Superior temporal gyrus (tissue), 1 donor: ENCODE measurements at regions not wholly inside any gene's neighbourhood (a gene's known extent, or its start where the extent isn't known, plus 50 kb on each side); places are given as distances from the start of the nearest gene placed in this dataset.

Source experiments
- DNase-seq: peaks from one replicate; pipeline ENCODE4 v3.0.0-alpha.2; 2016; ENCODE audit errors: extremely low spot score

DNA sequence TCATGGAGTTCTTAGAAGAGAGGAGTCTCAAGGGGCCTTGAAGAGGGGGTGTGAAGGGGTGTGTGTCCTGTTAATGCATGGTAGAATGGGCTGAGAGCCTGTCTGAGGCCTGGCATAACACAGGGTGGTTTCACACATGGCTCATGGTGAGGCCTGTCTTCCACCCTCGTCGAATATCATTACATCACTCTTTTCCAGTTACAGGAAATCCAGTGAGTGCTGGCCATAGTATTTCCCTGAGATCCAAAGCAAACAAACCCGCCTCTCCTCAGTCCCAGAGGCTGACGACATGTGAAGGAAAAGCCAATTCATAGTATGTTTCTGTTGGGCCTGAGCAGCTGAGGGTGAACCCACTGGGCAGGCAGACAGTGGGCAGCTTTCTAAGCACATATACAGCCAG, 159.4 kb upstream of the NR3C1 start:
- DNase-seq, result no peak

DNA sequence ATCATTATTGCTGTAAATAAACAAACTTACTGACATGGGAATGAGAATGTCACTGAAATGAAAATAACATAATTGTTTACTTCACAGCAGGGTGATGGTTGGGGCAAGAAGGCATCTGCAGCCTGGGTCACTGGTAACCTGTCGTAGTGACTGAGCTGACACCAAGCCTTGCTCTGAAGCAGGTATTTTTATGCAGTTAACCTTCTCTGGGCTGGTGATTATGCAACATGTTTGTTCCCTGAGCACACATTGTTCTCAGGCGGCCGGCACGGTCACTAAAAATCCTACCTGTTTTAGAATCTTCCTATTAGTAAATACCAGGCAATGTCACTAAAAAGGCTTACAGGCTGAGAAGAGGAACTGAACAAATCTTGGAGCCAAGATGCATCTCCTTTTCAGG, 157.7 kb upstream of the NR3C1 start:
- no peak for DNase-seq

DNA sequence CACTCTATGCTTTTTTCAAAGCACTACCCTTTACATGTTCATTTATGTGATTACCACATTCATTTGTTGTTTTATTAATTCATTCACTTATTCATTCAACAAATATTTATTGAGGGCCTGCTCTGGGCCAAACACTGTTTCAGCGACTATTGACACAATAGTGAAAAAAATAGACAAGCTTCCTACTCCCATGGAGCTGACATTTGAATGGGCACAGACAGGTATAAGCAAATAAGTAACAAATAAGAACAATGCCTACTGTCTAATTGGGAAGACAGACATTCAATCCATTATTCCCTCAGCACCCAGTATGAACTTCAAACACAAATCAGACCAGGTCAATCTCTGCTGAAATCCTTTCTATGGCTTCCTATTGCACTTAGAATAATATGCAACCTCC, 156.9 kb upstream of the NR3C1 start:
- DNase-seq, result no peak

DNA sequence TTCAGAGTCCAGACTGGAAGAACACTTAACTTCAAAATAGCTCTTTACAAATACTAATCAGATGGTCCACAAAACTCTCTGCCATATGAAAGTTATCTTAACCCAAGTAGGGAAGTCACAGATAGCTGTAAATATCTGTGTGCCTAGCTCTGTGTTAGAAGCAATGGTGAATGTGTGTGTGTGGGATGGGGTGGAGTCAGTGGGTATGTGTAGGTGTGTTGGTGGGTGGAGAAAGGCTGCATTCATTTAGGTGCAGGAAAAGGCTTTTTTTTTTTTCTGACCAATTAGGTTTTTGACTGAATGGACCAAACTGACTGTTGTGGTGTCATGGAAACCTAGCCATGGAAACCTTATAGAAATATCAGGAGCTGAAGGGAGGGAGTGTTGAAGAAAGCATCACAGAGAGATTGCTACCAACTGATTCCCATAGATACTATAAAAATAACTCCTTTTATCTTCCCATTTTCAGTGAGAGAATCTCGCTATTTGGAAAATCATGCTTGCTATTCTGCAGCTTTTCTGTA, 156.2 kb upstream of the NR3C1 start:
- no peak for DNase-seq

DNA sequence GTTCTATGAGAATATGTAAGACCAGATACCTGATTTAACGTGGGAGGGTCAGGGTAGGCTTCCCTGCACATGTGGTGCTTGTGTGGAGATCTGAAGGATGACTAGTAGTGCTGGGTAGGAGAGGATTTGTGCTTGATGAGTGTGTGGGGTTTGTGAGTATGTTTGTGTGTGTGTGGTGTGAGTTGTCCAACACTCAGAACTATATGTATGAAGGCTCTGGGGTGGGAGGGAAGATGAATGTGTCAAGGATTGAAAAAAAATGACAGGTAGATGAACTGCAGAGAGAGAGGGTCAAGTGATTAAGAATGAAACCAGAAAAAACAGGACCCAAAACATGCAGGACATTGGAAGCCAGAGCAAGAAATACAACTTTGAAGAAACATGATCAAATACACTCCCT, 154.6 kb upstream of the NR3C1 start:
- no peak for DNase-seq

DNA sequence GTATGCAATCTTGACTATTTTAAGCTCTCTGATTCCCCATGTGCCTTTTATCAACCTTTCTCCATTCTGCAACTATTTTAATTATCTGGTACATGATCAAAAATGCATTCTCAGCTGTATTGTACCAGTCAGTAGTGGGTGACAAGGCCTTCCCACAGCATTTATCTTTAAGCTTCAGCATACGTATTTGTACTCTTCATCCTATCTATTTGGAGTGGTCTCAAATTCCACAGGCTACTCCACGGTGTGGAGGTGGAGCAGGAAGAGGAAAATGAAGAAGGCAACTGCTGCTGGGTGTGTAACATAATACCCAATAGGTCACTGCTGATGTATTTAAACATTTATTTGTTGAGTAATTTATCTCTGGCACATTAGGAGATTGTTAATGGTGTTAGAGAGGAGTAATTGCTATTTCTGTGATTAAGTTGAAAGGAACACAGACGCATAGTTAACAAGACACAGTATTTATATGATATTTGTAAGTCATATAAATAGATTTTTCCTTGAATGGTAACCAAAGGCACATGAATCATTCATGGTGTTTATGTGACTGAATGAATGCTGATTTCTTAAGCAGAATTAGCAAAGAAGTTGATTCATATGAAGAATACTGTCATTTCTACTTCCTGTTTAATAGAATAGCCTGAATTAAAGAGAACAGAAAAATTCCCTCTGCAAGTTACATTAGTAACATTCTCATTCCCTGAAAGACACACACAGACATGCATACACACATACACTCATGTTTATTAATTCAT, 153.8 kb upstream of the NR3C1 start:
- no peak for DNase-seq

DNA sequence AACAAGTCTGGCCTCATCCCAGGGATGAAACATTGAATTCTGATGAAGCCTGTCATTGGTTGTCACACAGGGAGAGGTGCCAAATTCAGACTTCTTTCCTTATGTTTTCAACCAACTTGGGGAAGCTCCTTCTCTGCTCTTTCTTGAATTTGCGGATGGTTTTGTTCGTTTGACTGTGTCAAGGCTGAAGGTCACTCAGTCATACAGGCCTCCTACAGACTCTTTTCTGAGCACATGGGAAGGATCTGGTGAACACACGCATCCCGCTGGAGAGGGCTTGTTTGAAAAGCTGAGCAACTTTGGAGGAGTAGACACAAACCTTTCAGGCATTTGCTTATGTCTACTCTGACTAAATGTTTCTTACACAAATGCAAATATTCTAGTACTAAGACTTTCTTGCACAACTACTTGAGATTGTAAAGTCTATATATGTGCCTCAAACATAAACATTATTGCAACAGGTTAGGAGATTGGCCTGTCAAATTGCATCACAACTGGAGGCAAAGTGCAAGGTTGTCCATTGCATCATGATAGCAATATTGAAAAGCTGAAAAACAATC, 151.5 kb upstream of the NR3C1 start:
- DNase-seq, result no peak

DNA sequence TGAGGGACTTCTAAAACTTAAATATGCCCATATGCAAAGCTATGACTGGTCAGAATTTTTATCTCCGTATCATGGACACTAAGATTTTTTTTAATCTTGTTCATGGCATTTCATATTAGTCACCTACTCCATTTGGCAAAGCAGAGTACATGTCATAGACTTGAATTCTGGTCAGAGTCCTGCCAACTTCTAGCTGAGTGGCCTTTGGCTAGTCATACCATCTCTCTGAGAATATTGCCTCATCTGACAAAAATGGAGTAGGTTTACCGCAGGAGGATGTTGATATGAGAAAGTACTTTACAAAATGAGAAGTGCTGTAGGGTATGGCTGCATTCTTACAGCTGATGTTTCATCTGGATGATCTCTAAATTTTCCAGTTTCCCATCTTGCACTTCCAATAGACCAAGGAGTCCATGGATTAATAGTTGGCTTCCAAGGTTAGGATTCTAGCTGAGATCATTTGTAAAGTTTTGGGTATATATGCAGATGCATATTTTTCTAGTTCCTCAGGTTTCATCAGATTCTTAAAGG, 150.8 kb upstream of the NR3C1 start:
- DNase-seq, result no peak

DNA sequence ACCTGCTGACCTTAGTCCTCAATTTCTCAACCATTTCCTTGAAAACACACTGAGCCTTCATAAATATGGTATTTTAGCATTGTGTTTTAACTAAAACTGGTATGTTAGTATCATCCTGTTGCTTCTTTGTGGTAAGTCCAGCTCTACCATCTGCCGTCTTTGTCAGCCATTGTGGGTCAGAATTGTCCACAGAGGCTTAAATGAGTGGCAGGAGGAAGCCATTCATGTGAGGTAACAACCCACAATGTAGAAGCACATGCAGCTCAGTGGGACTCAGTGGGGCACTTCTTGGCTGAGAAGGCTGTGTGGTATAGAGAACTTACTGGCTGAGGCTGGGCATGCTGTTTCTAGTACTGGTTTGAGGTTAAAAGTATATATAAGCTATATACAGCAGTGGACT, 149.2 kb upstream of the NR3C1 start:
- no peak for DNase-seq

DNA sequence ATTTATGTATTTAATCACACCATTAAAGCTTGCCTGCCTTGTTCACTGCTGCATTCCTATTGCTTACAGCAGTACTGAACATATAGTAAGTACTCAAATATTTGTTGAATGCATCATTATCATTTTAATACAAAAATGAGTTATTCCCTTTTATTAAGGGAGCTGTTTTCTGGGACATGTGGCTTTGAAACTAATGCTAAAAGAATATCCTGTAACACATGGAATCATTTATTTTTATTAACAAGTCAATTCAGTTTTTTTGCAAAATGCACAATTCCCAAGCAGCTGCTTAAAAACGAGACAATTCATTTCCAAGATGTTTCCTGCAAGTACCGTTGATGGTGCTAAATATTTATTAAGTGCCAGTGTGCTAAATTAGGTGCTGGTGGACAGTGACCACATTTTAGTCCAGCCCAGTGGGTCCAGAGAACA, 148.3 kb upstream of the NR3C1 start:
- DNase-seq, result no peak

DNA sequence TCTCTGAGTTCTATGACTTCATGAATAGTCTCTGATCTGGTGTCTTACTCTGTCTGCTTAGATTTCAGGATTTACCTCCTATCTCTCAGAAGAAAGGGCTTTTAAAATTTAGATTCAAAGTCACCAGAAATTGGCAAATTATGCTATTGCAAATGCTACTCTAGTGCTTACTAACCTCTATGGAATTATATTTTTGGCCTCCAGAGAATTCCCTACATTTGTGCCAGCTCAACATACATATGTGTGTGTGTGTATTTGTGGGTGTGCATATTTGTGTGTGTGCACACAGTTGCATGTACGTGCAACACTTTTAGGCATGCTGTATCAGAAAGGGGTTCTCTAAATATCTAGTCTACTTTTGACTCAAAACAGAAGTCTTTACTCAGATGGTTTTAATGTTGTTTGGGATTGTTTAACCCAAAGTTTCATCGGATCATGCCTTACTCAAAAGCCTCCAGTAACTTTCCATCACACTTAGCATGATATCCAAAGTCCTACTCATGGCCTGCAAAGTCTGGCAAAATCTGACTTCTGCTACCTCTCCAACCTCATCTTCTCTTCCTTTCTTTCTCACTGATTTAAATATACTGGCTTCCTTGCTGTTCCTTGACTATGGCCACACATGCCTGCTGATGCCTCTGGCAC, 147.6 kb upstream of the NR3C1 start:
- no peak for DNase-seq

DNA sequence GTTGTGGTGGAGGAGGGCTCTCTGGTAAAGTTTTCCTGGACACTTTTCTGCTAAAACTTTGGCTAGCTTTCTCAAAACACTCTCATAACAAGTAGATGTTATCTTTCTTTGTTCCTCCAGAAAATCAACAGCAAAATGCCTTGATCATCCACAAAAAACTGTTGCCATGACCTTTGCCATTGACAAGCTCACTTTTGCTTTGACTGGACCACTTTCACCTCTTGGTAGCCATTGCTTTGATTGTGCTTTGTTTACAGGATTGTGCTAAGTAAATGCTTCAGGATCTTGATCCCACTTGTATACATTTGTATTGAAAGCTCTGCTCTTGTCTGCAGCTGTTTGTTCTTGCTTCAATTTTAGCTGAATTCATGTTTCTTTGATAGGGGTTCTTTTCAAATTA, 143.9 kb upstream of the NR3C1 start:
- DNase-seq, result no peak

DNA sequence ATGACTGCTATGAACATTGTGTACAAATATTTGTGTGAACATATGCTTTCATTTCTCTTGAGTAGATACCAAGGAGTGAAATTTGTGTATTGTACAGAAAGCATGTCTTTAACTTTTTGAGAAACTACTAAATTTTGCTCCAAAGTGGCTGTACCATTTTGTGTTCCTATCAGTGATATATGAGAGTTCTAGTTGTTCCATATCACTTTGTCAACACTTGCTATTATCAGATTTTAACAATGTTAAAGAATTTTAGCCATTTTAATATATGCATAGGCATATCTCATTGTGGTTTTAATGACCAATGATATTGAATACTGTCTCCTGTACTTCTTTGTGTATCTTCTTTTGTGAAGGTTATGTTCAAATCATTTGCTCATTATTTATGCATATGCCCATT, 142.9 kb upstream of the NR3C1 start:
- no peak for DNase-seq

DNA sequence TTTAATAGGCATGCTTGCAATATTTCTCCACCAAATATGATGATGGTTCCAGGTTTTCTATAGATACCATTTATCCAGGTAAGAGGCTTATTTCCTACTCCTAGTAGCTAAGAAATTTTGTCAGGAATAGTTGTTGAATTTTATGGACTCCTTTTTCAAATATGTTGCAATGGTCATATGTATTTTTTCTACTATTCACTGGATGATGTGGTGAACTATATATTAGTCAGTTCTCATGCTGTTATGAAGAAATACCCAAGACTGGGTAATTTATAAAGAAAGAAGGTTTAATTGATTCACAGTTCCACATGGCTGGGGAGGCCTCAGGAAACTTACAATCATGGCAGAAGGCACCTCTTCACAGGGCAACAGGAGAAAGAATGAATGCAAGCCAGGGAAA, 141.1 kb upstream of the NR3C1 start:
- no peak for DNase-seq

DNA sequence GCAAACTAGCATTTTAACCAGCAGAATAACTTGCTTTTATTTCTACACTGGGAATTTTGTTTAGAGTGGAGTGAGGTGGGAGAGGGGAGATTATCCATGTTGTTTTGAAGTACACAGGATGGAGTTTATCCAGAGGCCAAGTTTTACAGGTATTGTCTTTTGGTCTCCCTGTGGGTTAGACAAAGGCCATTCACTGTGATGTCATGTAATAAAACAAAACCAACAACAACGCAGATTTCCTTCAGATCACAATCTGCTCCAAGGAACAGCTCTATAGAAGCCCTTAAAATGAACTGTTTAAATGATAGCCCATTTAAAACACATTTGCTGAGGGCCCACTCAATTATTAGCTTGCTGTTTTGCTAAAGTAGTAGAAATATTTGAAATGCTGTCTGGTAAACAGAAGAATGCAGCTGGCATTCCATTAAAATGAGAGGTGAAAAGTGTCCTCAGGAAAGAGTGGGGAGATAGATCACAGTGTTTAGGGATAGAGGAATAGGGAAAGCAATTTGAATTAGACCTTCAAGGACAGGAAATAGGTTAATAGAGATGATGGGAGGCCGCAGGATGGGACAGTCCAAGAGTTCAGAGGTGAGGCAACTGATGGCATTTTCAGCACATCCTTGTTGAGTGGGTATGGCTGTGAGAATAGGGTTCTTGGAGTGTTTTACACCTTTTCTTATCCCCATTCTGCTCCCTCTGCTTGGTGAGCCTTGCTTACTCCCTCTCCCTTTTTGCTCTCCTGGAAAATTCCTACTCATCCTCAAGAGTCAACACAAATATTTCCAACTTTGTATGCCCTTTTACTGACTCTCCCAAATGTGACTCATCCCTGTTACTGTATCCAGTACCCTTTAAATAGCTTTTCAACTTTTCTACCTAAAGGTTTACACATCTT, 140.1 kb upstream of the NR3C1 start:
- DNase-seq, result no peak

DNA sequence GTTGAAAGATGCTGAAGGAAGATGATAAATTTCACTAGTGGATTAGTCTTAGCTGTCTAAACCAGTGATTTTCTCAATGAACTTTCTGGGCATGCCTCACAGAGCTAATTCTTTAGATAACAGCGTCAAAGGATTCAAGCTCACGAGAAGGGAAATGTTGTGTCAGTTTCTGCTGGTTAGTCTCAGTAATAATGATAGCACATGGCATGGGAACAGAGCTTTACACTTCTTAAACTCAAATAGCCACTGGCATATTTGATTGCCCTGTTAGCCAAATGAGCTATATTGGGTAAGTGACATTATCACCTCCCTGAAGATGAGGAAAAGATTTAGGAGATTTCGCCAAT, 139.3 kb upstream of the NR3C1 start:
- no peak for DNase-seq

DNA sequence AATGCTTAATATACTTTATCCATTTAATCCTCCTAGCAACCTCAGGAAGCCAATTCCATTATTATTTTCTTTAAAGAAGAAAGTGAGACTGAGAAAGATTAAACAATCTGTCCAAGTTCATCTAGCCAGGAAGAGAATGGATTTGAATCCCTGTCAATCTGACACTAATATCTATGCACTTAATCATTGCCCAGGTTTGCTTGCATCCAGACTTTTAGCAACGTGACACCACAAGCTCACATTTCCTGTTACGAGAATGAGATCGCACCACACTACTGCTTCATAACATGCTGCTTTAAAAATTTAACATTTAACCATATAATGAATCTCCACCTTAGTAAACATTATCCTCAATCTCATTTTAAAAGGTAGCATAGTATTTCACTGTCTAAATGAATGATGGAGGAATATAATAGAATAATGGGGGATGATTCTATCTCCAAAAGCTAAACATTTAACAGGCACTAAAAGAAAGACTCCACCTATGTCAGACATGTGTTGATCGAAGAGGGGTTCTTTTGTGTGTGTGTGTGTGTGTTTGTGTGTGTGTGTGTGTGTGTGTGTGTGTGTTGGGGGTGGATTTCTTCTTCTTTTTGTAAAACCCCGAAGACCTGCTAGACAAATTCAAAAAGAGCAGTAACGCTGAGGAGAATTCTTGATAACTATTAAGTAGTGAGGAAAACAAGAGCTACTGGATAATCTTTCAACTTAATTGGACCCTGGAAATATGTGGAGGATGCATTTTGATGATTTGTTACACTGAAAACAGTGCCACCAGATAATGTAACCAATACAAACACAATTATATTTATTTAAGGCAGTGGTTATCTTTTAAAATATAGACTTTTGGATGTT, 138.7 kb upstream of the NR3C1 start:
- no peak for DNase-seq

DNA sequence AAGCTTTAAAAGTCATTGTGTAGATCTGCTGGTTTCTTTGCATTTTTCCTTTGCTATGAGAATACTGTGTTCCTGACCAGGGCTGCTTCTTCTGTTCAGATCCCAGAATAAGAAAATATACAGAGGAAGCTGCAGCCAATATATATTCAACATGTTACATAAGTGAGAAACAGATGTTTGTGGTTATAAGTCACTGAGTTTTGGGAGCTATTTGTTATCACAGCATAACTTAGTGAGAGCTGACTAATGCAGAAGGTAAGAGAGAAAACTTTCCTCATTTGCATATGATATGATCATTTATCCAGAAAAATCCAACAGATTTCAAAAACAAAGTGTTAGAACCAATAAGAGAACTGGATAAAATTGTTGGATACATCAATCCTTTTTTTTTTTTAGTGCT, 136.3 kb upstream of the NR3C1 start:
- no peak for DNase-seq

DNA sequence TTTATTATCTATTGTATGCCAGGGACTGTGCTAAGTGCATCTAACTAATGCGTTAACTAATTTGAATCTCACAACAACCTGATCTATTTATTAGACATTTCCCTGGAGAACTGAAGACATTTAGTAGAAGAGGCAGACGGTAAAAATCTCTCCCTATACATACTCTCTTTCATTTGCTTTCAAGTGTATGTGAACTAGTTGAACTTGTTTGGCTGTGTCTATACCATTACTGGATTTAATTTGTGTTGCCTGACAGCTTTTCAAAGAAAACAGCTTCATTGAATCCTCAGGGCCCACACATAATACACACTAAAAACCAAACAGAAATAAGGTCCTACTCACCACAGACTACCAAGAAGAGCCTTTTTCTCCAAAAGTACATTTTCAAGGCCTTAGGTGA, 133.6 kb upstream of the NR3C1 start:
- DNase-seq, result no peak

DNA sequence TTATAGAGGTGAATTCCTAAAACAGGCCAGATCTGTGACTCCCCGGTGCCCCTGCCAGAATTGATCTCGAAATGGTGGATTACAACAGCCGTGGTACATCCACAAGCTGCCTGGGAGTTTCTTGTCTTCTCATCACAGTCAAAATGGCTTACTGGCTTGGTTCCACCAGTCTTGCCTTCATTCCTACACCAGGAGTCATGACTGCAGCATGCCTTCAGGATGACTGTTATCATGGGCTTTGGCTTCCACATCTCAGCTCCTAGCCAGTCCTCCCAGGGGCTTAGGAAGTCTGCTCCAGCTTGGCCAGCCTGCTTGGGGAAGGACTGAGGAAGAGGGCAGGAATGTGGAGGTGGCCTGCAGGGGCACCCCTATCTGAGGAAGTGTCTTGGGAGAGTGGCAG, 132.9 kb upstream of the NR3C1 start:
- no peak for DNase-seq

DNA sequence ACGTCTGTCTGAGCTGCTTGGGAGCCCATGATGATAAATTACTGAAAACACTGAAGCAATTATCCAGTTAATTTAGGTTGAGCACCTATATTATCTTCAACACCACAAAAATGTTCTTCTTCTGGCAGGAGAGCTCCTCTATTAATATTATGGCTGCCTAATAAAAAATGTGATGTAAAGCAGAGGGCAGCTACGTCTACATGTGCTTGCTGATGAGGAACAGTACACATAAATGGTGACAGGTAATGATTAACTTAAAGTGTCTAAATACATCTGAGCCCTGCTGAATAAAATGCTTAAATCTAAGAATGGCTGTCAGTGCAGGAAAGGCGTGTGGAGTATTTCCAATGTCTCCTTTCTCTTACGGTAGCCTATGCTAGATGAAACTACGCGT, 131.3 kb upstream of the NR3C1 start:
- no peak for DNase-seq
